SK-N-MC (cell line): ENCODE measurements at regions not wholly inside any gene's neighbourhood (a gene's known extent, or its start where the extent isn't known, plus 50 kb on each side); places are given as distances from the start of the nearest gene placed in this dataset.
A peak's percentile ranks its signal among the peaks of the same experiment; 100 is the strongest.
"Not testable (repeated sequence)": the region's sequence is repeated elsewhere in the genome, so short reads cannot be mapped to it uniquely, and the experiment has no call there.

ENCODE experiments used
- DNase-seq: peaks from one replicate; pipeline ENCODE4 v3.0.0-alpha.2; 2011; ENCODE audit warnings: low read depth, low spot score
- H3K27ac ChIP-seq: fragments of 200-600 bp; sonication (generic); 2 replicates; pipeline ENCODE4 v1.5.1; 2016; ENCODE audit warnings: mixed run types
- H3K36me3 ChIP-seq: fragments of 200-600 bp; sonication (generic); 2 replicates; pipeline ENCODE4 v1.6.1; 2017; ENCODE audit warnings: antibody characterized with exemption, low read length, mixed read lengths; ENCODE audit not compliant: insufficient read depth
- H3K4me3 ChIP-seq: fragments of 200-600 bp; sonication (generic); 2 replicates; pipeline ENCODE4 v1.5.1; 2016
- H3K9ac ChIP-seq: fragments of 200-600 bp; sonication (generic); 2 replicates; pipeline ENCODE4 v1.8.0; 2017; ENCODE audit warnings: mixed run types, mixed read lengths; ENCODE audit not compliant: insufficient read length
- H3K9me3 ChIP-seq: fragments of 200-600 bp; sonication (generic); 2 replicates; pipeline ENCODE4 v1.6.1; 2017; ENCODE audit warnings: low read depth, mild to moderate bottlenecking, antibody characterized with exemption, low read length, moderate library complexity, mixed read lengths
- EZH2 ChIP-seq: fragments of 200-600 bp; sonication (generic); IDR thresholded peaks from one replicate; pipeline ENCODE4 v1.6.1; 2017; ENCODE audit warnings: antibody characterized with exemption
- FOXP2 ChIP-seq: optimal IDR thresholded peaks from 2 replicates; pipeline ENCODE3; 2011; ENCODE audit warnings: mild to moderate bottlenecking, moderate library complexity; ENCODE audit not compliant: insufficient read depth; ENCODE audit errors: extremely low read length, control extremely low read depth
- POLR2AphosphoS5 ChIP-seq: IDR thresholded peaks from 2 replicates; pipeline ENCODE4 v1.6.1; 2012; ENCODE audit warnings: mild to moderate bottlenecking, low read depth, low read length, borderline replicate concordance

GRCh38 chr16:13453325-13453724 is 466.6 kb upstream of the ERCC4 start:
- no peaks in the 10 kb centered on the region for H3K36me3 ChIP-seq

GRCh38 chr16:13453938-13454553 is 465.9 kb upstream of the ERCC4 start:
- Histone ChIP-seq H3K36me3 (no peaks in the 10 kb centered on the region), H3K9me3 (no peaks in the 10 kb centered on the region), H3K4me3 (no peak overlapping the region), H3K27ac (no peak overlapping the region), H3K9ac (peak overlapping the region; percentile 25)
- peak; percentile 22 for DNase-seq
- TF ChIP-seq FOXP2, result no peak
- TF ChIP-seq POLR2AphosphoS5, result no peak
- no peak for TF ChIP-seq EZH2

More at GRCh38 chr16:13453325-13453724, 466.6 kb upstream of the ERCC4 start:
- H3K9me3 ChIP-seq, result no peaks in the 10 kb centered on the region
- H3K9ac ChIP-seq, result no peak overlapping the region
- no peak for DNase-seq
- H3K4me3 ChIP-seq, result no peak overlapping the region
- TF ChIP-seq POLR2AphosphoS5 (no peak), EZH2 (no peak), FOXP2 (no peak)
- H3K27ac ChIP-seq, result no peak overlapping the region

- peak; percentile 65 for DNase-seq
- no peaks in the 10 kb centered on the region for H3K36me3 ChIP-seq
- H3K9me3 ChIP-seq, result no peaks in the 10 kb centered on the region
- TF ChIP-seq FOXP2, result no peak
- no peak for TF ChIP-seq EZH2
- no peak for TF ChIP-seq POLR2AphosphoS5
- H3K4me3 ChIP-seq, result 0 out of 2 replicates have a peak overlapping the region, but pooled peaks have one; percentile 2
- H3K27ac ChIP-seq, result peak overlapping the region; percentile 72
- H3K9ac ChIP-seq, result no peak overlapping the region
Observed at GRCh38 chr16:13463619-13464018, 456.3 kb upstream of the ERCC4 start.

GRCh38 chr16:13471036-13471435 is 448.9 kb upstream of the ERCC4 start:
- no peak overlapping the region for H3K4me3 ChIP-seq
- TF ChIP-seq EZH2, result no peak
- no peak for TF ChIP-seq FOXP2
- no peak for TF ChIP-seq POLR2AphosphoS5
- no peak overlapping the region for H3K9ac ChIP-seq
- DNase-seq, result no peak
- no peaks in the 10 kb centered on the region for H3K36me3 ChIP-seq
- H3K9me3 ChIP-seq, result no peaks in the 10 kb centered on the region
- H3K27ac ChIP-seq, result no peak overlapping the region

GRCh38 chr16:13478991-13479390 is 441.0 kb upstream of the ERCC4 start:
- H3K4me3 ChIP-seq, result no peak overlapping the region
- no peaks in the 10 kb centered on the region for H3K36me3 ChIP-seq
- TF ChIP-seq POLR2AphosphoS5 (no peak), FOXP2 (no peak), EZH2 (no peak)
- H3K9me3 ChIP-seq, result no peaks in the 10 kb centered on the region
- H3K27ac ChIP-seq, result no peak overlapping the region
- H3K9ac ChIP-seq, result no peak overlapping the region
- no peak for DNase-seq

- Histone ChIP-seq H3K36me3 (no peaks in the 10 kb centered on the region), H3K9me3 (no peaks in the 10 kb centered on the region), H3K9ac (no peak overlapping the region), H3K4me3 (no peak overlapping the region), H3K27ac (no peak overlapping the region)
- DNase-seq, result no peak
- TF ChIP-seq FOXP2 (no peak), EZH2 (no peak), POLR2AphosphoS5 (no peak)
Observed at GRCh38 chr16:13479549-13479948, 440.4 kb upstream of the ERCC4 start.

GRCh38 chr16:13480801-13481200 is 439.2 kb upstream of the ERCC4 start:
- no peak overlapping the region for H3K9ac ChIP-seq
- TF ChIP-seq FOXP2, result no peak
- TF ChIP-seq EZH2, result no peak
- H3K27ac ChIP-seq, result no peak overlapping the region
- H3K9me3 ChIP-seq, result no peaks in the 10 kb centered on the region
- DNase-seq, result no peak
- no peaks in the 10 kb centered on the region for H3K36me3 ChIP-seq
- no peak overlapping the region for H3K4me3 ChIP-seq

- Histone ChIP-seq H3K9me3 (no peaks in the 10 kb centered on the region), H3K36me3 (no peaks in the 10 kb centered on the region), H3K27ac (no peak overlapping the region), H3K9ac (no peak overlapping the region), H3K4me3 (no peak overlapping the region)
- DNase-seq, result no peak
- TF ChIP-seq POLR2AphosphoS5 (no peak), FOXP2 (no peak), EZH2 (no peak)
Observed at GRCh38 chr16:13483121-13483520, 436.8 kb upstream of the ERCC4 start.

- not testable (repeated sequence) for H3K36me3 ChIP-seq, H3K4me3 ChIP-seq, DNase-seq
Observed at GRCh38 chr16:13489416-13489815, 430.5 kb upstream of the ERCC4 start.

More at GRCh38 chr16:13489416-13489815, 430.5 kb upstream of the ERCC4 start:
- not testable (repeated sequence) for H3K27ac ChIP-seq, H3K9me3 ChIP-seq, H3K9ac ChIP-seq
